GM12873 (cell line): ENCODE measurements at regions not wholly inside any gene's neighbourhood (a gene's known extent, or its start where the extent isn't known, plus 50 kb on each side); places are given as distances from the start of the nearest gene placed in this dataset.

Experiments
- CTCF ChIP-seq: IDR thresholded peaks from 2 replicates; pipeline ENCODE4 v1.5.1; 2012; ENCODE audit warnings: low read depth, mild to moderate bottlenecking, moderate library complexity, low read length, control low read depth; ENCODE audit not compliant: insufficient read depth; ENCODE audit errors: missing control alignments

GRCh38 chr7:35366167-35367155, 112.6 kb upstream of the TBX20 start:
- TF ChIP-seq CTCF, result no peak

GRCh38 chr7:35365523-35365922, 111.6 kb upstream of the TBX20 start:
- no peak for TF ChIP-seq CTCF

- TF ChIP-seq CTCF, result no peak
Observed at GRCh38 chr7:35362341-35362740, 108.4 kb upstream of the TBX20 start.

GRCh38 chr7:35359423-35359822, 105.5 kb upstream of the TBX20 start:
- no peak for TF ChIP-seq CTCF

- TF ChIP-seq CTCF, result no peak
Observed at GRCh38 chr7:35356495-35356894, 102.6 kb upstream of the TBX20 start.

GRCh38 chr7:35355911-35356310, 102.0 kb upstream of the TBX20 start:
- TF ChIP-seq CTCF, result no peak

GRCh38 chr7:35355199-35355598, 101.3 kb upstream of the TBX20 start:
- TF ChIP-seq CTCF, result no peak
